H9 (cell line): ENCODE measurements at regions not wholly inside any gene's neighbourhood (a gene's known extent, or its start where the extent isn't known, plus 50 kb on each side); places are given as distances from the start of the nearest gene placed in this dataset.

Experiments used
- DNase-seq: peaks from one replicate; pipeline ENCODE4 v3.0.0-alpha.2; 2017
- H2AFZ ChIP-seq: one replicate; pipeline ENCODE4 v1.6.1; 2013; ENCODE audit warnings: mild to moderate bottlenecking, low read length, control low read depth, moderate library complexity
- H2AK5ac ChIP-seq: 2 replicates; pipeline ENCODE4 v1.6.1; 2013; ENCODE audit warnings: low read length, control low read depth, mixed read lengths; ENCODE audit not compliant: insufficient read length
- H2BK120ac ChIP-seq: one replicate; pipeline ENCODE4 v1.6.1; 2013; ENCODE audit warnings: low read depth, mild to moderate bottlenecking, low read length, control low read depth, inconsistent platforms; ENCODE audit not compliant: poor library complexity, severe bottlenecking
- H2BK12ac ChIP-seq: 2 replicates; pipeline ENCODE4 v1.6.1; 2013; ENCODE audit warnings: low read length, control low read depth, mixed read lengths, low read depth; ENCODE audit not compliant: insufficient read length
- H2BK15ac ChIP-seq: 2 replicates; pipeline ENCODE4 v1.6.1; 2013; ENCODE audit warnings: low read depth, low read length, control low read depth
- H2BK20ac ChIP-seq: one replicate; pipeline ENCODE4 v1.6.1; 2013; ENCODE audit warnings: low read depth, mild to moderate bottlenecking, low read length, control low read depth, inconsistent platforms; ENCODE audit not compliant: poor library complexity, severe bottlenecking
- H2BK5ac ChIP-seq: 2 replicates; pipeline ENCODE4 v1.6.1; 2013; ENCODE audit warnings: low read length, control low read depth, mixed read lengths; ENCODE audit not compliant: insufficient read length
- H3K14ac ChIP-seq: 2 replicates; pipeline ENCODE4 v1.6.1; 2013; ENCODE audit warnings: low read length, control low read depth; ENCODE audit not compliant: insufficient read depth
- H3K18ac ChIP-seq: 2 replicates; pipeline ENCODE4 v1.6.1; 2013; ENCODE audit warnings: low read depth, mild to moderate bottlenecking, mixed read lengths, low read length, control low read depth; ENCODE audit not compliant: insufficient read length
- H3K23ac ChIP-seq: 2 replicates; pipeline ENCODE4 v1.6.1; 2013; ENCODE audit warnings: low read length, control low read depth, mixed read lengths, low read depth; ENCODE audit not compliant: insufficient read length
- H3K23me2 ChIP-seq: 2 replicates; pipeline ENCODE4 v1.6.1; 2013; ENCODE audit warnings: low read depth, mild to moderate bottlenecking, mixed read lengths, low read length, control low read depth; ENCODE audit not compliant: insufficient read length, poor library complexity, severe bottlenecking
- H3K27ac ChIP-seq: 2 replicates; pipeline ENCODE4 v1.5.1; 2013; ENCODE audit warnings: low read length, control low read depth, mixed read lengths, low read depth; ENCODE audit not compliant: insufficient read length
- H3K27me3 ChIP-seq: 2 replicates; pipeline ENCODE4 v1.6.1; 2013; ENCODE audit warnings: low read length, control low read depth, inconsistent platforms; ENCODE audit not compliant: insufficient read depth
- H3K4ac ChIP-seq: 2 replicates; pipeline ENCODE4 v1.6.1; 2013; ENCODE audit warnings: low read depth, mild to moderate bottlenecking, control low read depth, inconsistent platforms, low read length, moderate library complexity
- H3K4me1 ChIP-seq: 2 replicates; pipeline ENCODE4 v1.6.1; 2013; ENCODE audit warnings: low read length, control low read depth, inconsistent platforms; ENCODE audit not compliant: insufficient read depth
- H3K4me2 ChIP-seq: 2 replicates; pipeline ENCODE4 v1.6.1; 2013; ENCODE audit warnings: low read length, control low read depth, mixed read lengths; ENCODE audit not compliant: insufficient read length, insufficient read depth
- H3K56ac ChIP-seq: 2 replicates; pipeline ENCODE4 v1.6.1; 2013; ENCODE audit warnings: low read depth, mild to moderate bottlenecking, mixed read lengths, low read length, control low read depth; ENCODE audit not compliant: insufficient read length
- H3K79me1 ChIP-seq: 2 replicates; pipeline ENCODE4 v1.6.1; 2013; ENCODE audit warnings: low read depth, mild to moderate bottlenecking, moderate library complexity, low read length, control low read depth, inconsistent platforms; ENCODE audit not compliant: insufficient read depth, poor library complexity, severe bottlenecking
- H3K79me2 ChIP-seq: 2 replicates; pipeline ENCODE4 v1.6.1; 2013; ENCODE audit warnings: low read length, control low read depth, inconsistent platforms; ENCODE audit not compliant: insufficient read depth
- H3K9ac ChIP-seq: 2 replicates; pipeline ENCODE4 v1.6.1; 2013; ENCODE audit warnings: low read length, control low read depth, mixed read lengths; ENCODE audit not compliant: insufficient read length; ENCODE audit errors: extremely low read depth
- H3K9me3 ChIP-seq: one replicate; pipeline ENCODE4 v1.6.1; 2013; ENCODE audit warnings: low read depth, low read length, inconsistent platforms; ENCODE audit not compliant: control insufficient read depth
- H3T11ph ChIP-seq: one replicate; pipeline ENCODE4 v1.6.1; 2013; ENCODE audit warnings: mild to moderate bottlenecking, low read length, control low read depth, inconsistent platforms
- H4K20me1 ChIP-seq: one replicate; pipeline ENCODE4 v1.6.1; 2013; ENCODE audit not compliant: control insufficient read depth, insufficient read length, insufficient read depth
- H4K5ac ChIP-seq: 2 replicates; pipeline ENCODE4 v1.6.1; 2013; ENCODE audit warnings: low read depth, mild to moderate bottlenecking, mixed read lengths, low read length, control low read depth; ENCODE audit not compliant: insufficient read length
- H4K8ac ChIP-seq: replicated peaks from 2 replicates; pipeline ENCODE4 v1.6.1; 2013; ENCODE audit warnings: low read length, control low read depth, mixed read lengths, low read depth; ENCODE audit not compliant: insufficient read length
- H4K91ac ChIP-seq: 2 replicates; pipeline ENCODE4 v1.6.1; 2013; ENCODE audit warnings: low read depth, mild to moderate bottlenecking, moderate library complexity, mixed read lengths, low read length, control low read depth; ENCODE audit not compliant: insufficient read length
- H3K27ac Mint-ChIP-seq, 3 experiments: 2 replicates in 2 of 3; 3 replicates in 1 of 3; pipeline ENCODE4 v1.8.0; 2020 to 2021; ENCODE audit warnings: mixed read lengths in 3 of 3, mild to moderate bottlenecking in 1 of 3, moderate library complexity in 1 of 3
- H3K27me3 Mint-ChIP-seq: 2 replicates; pipeline ENCODE4 v1.8.0; 2021; ENCODE audit warnings: low read depth, mild to moderate bottlenecking, moderate library complexity, mixed read lengths
- H3K36me3 Mint-ChIP-seq, 3 experiments: 2 replicates in 2 of 3; 3 replicates in 1 of 3; pipeline ENCODE4 v1.8.0; 2020 to 2021; ENCODE audit warnings: low read depth in 3 of 3, mixed read lengths in 3 of 3; ENCODE audit not compliant: insufficient read depth in 1 of 3
- H3K4me1 Mint-ChIP-seq, 2 experiments: 2 replicates each; pipeline ENCODE4 v1.8.0; 2020; ENCODE audit warnings: mixed read lengths in 2 of 2
- H3K4me3 Mint-ChIP-seq, 2 experiments: 2 replicates in 1 of 2; 3 replicates in 1 of 2; pipeline ENCODE4 v1.8.0; 2020 to 2021; ENCODE audit warnings: mild to moderate bottlenecking in 2 of 2, mixed read lengths in 2 of 2, moderate library complexity in 1 of 2
- H3K9me3 Mint-ChIP-seq, 2 experiments: 2 replicates in 1 of 2; 3 replicates in 1 of 2; pipeline ENCODE4 v1.8.0; 2020; ENCODE audit warnings: mild to moderate bottlenecking in 2 of 2, mixed read lengths in 2 of 2, moderate library complexity in 1 of 2
- CTCF ChIP-seq: fragments of 200-600 bp; sonication (generic); conservative IDR thresholded peaks from 3 replicates; pipeline ENCODE4 v1.8.0; 2021; ENCODE audit warnings: antibody characterized with exemption, mild to moderate bottlenecking
- WGBS: extraction: QIAGEN DNeasy Blood & Tissue Kit; methylation state at CpG from one replicate; pipeline ENCODE4 v1.1.7; 2013; ENCODE audit warnings: missing lambda C conversion rate, low lambda C conversion rate, mixed read lengths; ENCODE audit not compliant: insufficient read length; ENCODE audit errors: extremely low coverage; 5-methylcytosine and 5-hydroxymethylcytosine counted together

GRCh38 chr17:56678249-56679114 lies 85.0 kb downstream of the NOG start:
- H4K8ac ChIP-seq, result no peak overlapping the region
- no peak overlapping the region for H3K23ac ChIP-seq
- H4K20me1 ChIP-seq, result no peaks in the 10 kb centered on the region
- no peak overlapping the region for H3K56ac ChIP-seq
- no peak overlapping the region for H3K4ac ChIP-seq
- H4K5ac ChIP-seq, result no peak overlapping the region
- H3K4me2 ChIP-seq, result peak overlapping the region; percentile 92
- no peak overlapping the region for H3K9ac ChIP-seq
- no peaks in the 10 kb centered on the region; the same call in 1 of the 2 replicates for H3K4me1 ChIP-seq
- H3K18ac ChIP-seq, result no peak overlapping the region
- H2BK5ac ChIP-seq, result no peak overlapping the region
- H2AFZ ChIP-seq, result peak overlapping the region; percentile 43
- peak overlapping the region in 1 of 3 experiments; percentile 32; a peak in 1 of 7 replicates for H3K27ac Mint-ChIP-seq
- no peak for TF ChIP-seq CTCF
- no CpG with 5 or more reads among the region's 37 CpGs for WGBS
- H3K9me3 ChIP-seq, result no peaks in the 10 kb centered on the region
- H3K9me3 Mint-ChIP-seq, result no peaks in the 10 kb centered on the region; a peak in 1 of 5 replicates
- no peak overlapping the region for H2AK5ac ChIP-seq
- peaks cover 5% of the 10 kb centered on the region for H3K23me2 ChIP-seq
- H3K14ac ChIP-seq, result no peak overlapping the region
- H2BK15ac ChIP-seq, result no peak overlapping the region
- no peaks in the 10 kb centered on the region for H3K36me3 Mint-ChIP-seq
- no peak overlapping the region for H4K91ac ChIP-seq
- H2BK20ac ChIP-seq, result no peak overlapping the region
- H3K27me3 ChIP-seq, result peaks cover 10% of the 10 kb centered on the region; the same call in 1 of the 2 replicates
- peak; percentile 55 for DNase-seq
- H3K4me3 Mint-ChIP-seq, result peak overlapping the region; percentile 64 to 80
- no peak overlapping the region for H2BK120ac ChIP-seq
- H3T11ph ChIP-seq, result no peak overlapping the region
- H2BK12ac ChIP-seq, result no peak overlapping the region
- no peaks in the 10 kb centered on the region for H3K79me1 ChIP-seq
- H3K27me3 Mint-ChIP-seq, result peaks cover under 1% of the 10 kb centered on the region
- H3K27ac ChIP-seq, result no peak overlapping the region
- peaks cover 5 to 6% of the 10 kb centered on the region in 2 experiments; a peak in 2 of 4 replicates for H3K4me1 Mint-ChIP-seq
- no peaks in the 10 kb centered on the region for H3K79me2 ChIP-seq
